IMR-90 (cell line): ENCODE measurements at regions not wholly inside any gene's neighbourhood (a gene's known extent, or its start where the extent isn't known, plus 50 kb on each side); places are given as distances from the start of the nearest gene placed in this dataset.

Experiments
- ATAC-seq: fragments of 200-7000 bp; cut with Tn5 transposase; 2 replicates; pipeline ENCODE4 v1.9.1; 2020; ENCODE audit warnings: low read depth, mild to moderate bottlenecking, moderate library complexity
- BruUV-seq: library from RNA; stranded (reverse); fragments of 400-500 nt; replicated peaks from 2 replicates; lab custom pipeline; 2021; lab: Mats Ljungman, UMichigan
- CTCF ChIA-PET: fragments of 300-600 bp; formaldehyde crosslinking; extraction: SDS; loops from one replicate; lab custom pipeline; 2021; ENCODE audit warnings: antibody characterized with exemption; lab: Yijun Ruan, JAX
- POLR2A ChIA-PET: fragments of 300-600 bp; sonication (Branson Sonifier 250); formaldehyde crosslinking; loops from one replicate; lab custom pipeline; 2022; ENCODE audit warnings: antibody characterized with exemption; ENCODE audit not compliant: unreplicated experiment; lab: Charles Lee
- DNase-seq: peaks from one replicate; pipeline ENCODE4 v3.0.0; 2013
- H2AFZ ChIP-seq: replicated peaks from 2 replicates; pipeline ENCODE3; 2013; ENCODE audit warnings: low read length, mild to moderate bottlenecking; ENCODE audit not compliant: poor library complexity
- H2AK5ac ChIP-seq: 2 replicates; pipeline ENCODE4 v1.6.1; 2013; ENCODE audit warnings: low read depth, low read length, inconsistent platforms
- H2AK9ac ChIP-seq: replicated peaks from 2 replicates; pipeline ENCODE3; 2013; ENCODE audit warnings: mild to moderate bottlenecking, low read depth, low read length, moderate library complexity; ENCODE audit not compliant: poor library complexity
- H2BK120ac ChIP-seq: 2 replicates; pipeline ENCODE4 v1.6.1; 2013; ENCODE audit warnings: low read depth, low read length, inconsistent platforms
- H2BK15ac ChIP-seq: 3 replicates; pipeline ENCODE4 v1.6.1; 2013; ENCODE audit warnings: low read depth, low read length, inconsistent platforms
- H2BK20ac ChIP-seq: 2 replicates; pipeline ENCODE4 v1.6.1; 2013; ENCODE audit warnings: low read depth, mild to moderate bottlenecking, inconsistent platforms, low read length, moderate library complexity
- H2BK5ac ChIP-seq: 2 replicates; pipeline ENCODE4 v1.6.1; 2013; ENCODE audit warnings: mild to moderate bottlenecking, low read depth, low read length, inconsistent platforms; ENCODE audit not compliant: poor library complexity, severe bottlenecking
- H3K14ac ChIP-seq: replicated peaks from 2 replicates; pipeline ENCODE4 v1.6.1; 2013; ENCODE audit warnings: low read depth, low read length, inconsistent platforms
- H3K18ac ChIP-seq: 2 replicates; pipeline ENCODE4 v1.6.1; 2013; ENCODE audit warnings: low read depth, low read length, control low read depth
- H3K23ac ChIP-seq: 2 replicates; pipeline ENCODE4 v1.6.1; 2013; ENCODE audit warnings: low read depth, low read length, inconsistent platforms
- H3K27ac ChIP-seq: 2 replicates; pipeline ENCODE4 v1.5.1; 2013; ENCODE audit warnings: mild to moderate bottlenecking, control low read depth, low read length; ENCODE audit not compliant: insufficient read depth
- H3K27me3 ChIP-seq: 2 replicates; pipeline ENCODE4 v1.6.1; 2013; ENCODE audit warnings: low read length; ENCODE audit not compliant: control insufficient read depth, insufficient read depth
- H3K36me3 ChIP-seq: 2 replicates; pipeline ENCODE4 v1.6.1; 2013; ENCODE audit warnings: low read length, mixed read lengths; ENCODE audit not compliant: control insufficient read depth, insufficient read depth
- H3K4ac ChIP-seq: 2 replicates; pipeline ENCODE4 v1.6.1; 2013; ENCODE audit warnings: low read depth, low read length, inconsistent platforms
- H3K4me1 ChIP-seq: 2 replicates; pipeline ENCODE4 v1.6.1; 2013; ENCODE audit warnings: low read length, mixed read lengths; ENCODE audit not compliant: control insufficient read depth, insufficient read depth
- H3K4me2 ChIP-seq: 2 replicates; pipeline ENCODE4 v1.6.1; 2013; ENCODE audit warnings: low read depth, mild to moderate bottlenecking, control low read depth, low read length, moderate library complexity
- H3K4me3 ChIP-seq: 2 replicates; pipeline ENCODE4 v1.5.1; 2013; ENCODE audit warnings: low read depth, mild to moderate bottlenecking, control low read depth, low read length, moderate library complexity; ENCODE audit not compliant: insufficient read depth
- H3K56ac ChIP-seq: 2 replicates; pipeline ENCODE4 v1.6.1; 2013; ENCODE audit warnings: low read length, inconsistent platforms; ENCODE audit not compliant: insufficient read depth; ENCODE audit errors: extremely low read depth
- H3K79me1 ChIP-seq, 2 experiments: 2 replicates each; pipeline ENCODE4 v1.6.1; 2013; ENCODE audit warnings: low read length in 2 of 2, inconsistent platforms in 1 of 2, low read depth in 1 of 2
- H3K9ac ChIP-seq: 2 replicates; pipeline ENCODE4 v1.6.1; 2013; ENCODE audit warnings: low read depth, low read length, control low read depth
- H3K9me1 ChIP-seq: 2 replicates; pipeline ENCODE4 v1.6.1; 2013; ENCODE audit warnings: low read length, inconsistent platforms; ENCODE audit not compliant: insufficient read depth
- H3K9me3 ChIP-seq: 2 replicates; pipeline ENCODE4 v1.6.1; 2013; ENCODE audit warnings: low read length; ENCODE audit not compliant: control insufficient read depth, insufficient read depth
- H4K20me1 ChIP-seq: 2 replicates; pipeline ENCODE4 v1.6.1; 2013; ENCODE audit warnings: low read length, inconsistent platforms; ENCODE audit not compliant: insufficient read depth
- H4K5ac ChIP-seq: 2 replicates; pipeline ENCODE4 v1.6.1; 2013; ENCODE audit warnings: mild to moderate bottlenecking, low read depth, low read length, control low read depth
- H4K8ac ChIP-seq, 2 experiments: 2 replicates each; pipeline ENCODE4 v1.6.1; 2013; ENCODE audit warnings: low read depth in 2 of 2, low read length in 2 of 2, control low read depth in 1 of 2, inconsistent platforms in 1 of 2
- H4K91ac ChIP-seq: 2 replicates; pipeline ENCODE4 v1.6.1; 2013; ENCODE audit warnings: low read depth, low read length, inconsistent platforms; ENCODE audit not compliant: insufficient read depth
- BHLHE40 ChIP-seq: fragments of 150-350 bp; IDR thresholded peaks from 2 replicates; pipeline ENCODE4 v1.6.1; 2016; ENCODE audit warnings: mild to moderate bottlenecking, low read depth, low read length
- CEBPB ChIP-seq: IDR thresholded peaks from 2 replicates; pipeline ENCODE4 v1.6.1; 2012; ENCODE audit warnings: low read depth, low read length, improper control_type of control experiment
- CHD1 ChIP-seq: IDR thresholded peaks from 2 replicates; pipeline ENCODE4 v1.6.1; 2012; ENCODE audit warnings: low read depth, low read length, improper control_type of control experiment
- ELK1 ChIP-seq: fragments of 150-350 bp; IDR thresholded peaks from 2 replicates; pipeline ENCODE4 v1.6.1; 2016; ENCODE audit warnings: low read depth, mild to moderate bottlenecking, low read length, moderate library complexity, borderline replicate concordance
- FOS ChIP-seq: fragments of 150-350 bp; IDR thresholded peaks from 2 replicates; pipeline ENCODE4 v1.6.1; 2016; ENCODE audit warnings: low read depth, low read length
- POLR2A ChIP-seq: IDR thresholded peaks from 2 replicates; pipeline ENCODE4 v1.6.1; 2012; ENCODE audit warnings: mild to moderate bottlenecking, low read depth, low read length
- RAD21 ChIP-seq: IDR thresholded peaks from 2 replicates; pipeline ENCODE4 v1.6.1; 2012; ENCODE audit warnings: low read length, improper control_type of control experiment
- RFX5 ChIP-seq: IDR thresholded peaks from 2 replicates; pipeline ENCODE4 v1.8.0; 2012; ENCODE audit warnings: low read depth, mild to moderate bottlenecking, low read length, moderate library complexity
- SMC3 ChIP-seq: fragments of 150-350 bp; IDR thresholded peaks from 2 replicates; pipeline ENCODE4 v1.6.1; 2016; ENCODE audit warnings: low read depth, mild to moderate bottlenecking, antibody characterized with exemption, low read length, moderate library complexity
- WGBS, 2 experiments: methylation state at CpG; one replicate each; pipeline versions ENCODE4 v1.1.5 to v1.1.7; 2013; ENCODE audit warnings: missing lambda C conversion rate in 2 of 2; ENCODE audit not compliant: insufficient read length in 1 of 2; ENCODE audit errors: extremely low coverage in 2 of 2; 5-methylcytosine and 5-hydroxymethylcytosine counted together
- dilution Hi-C: fragments of 300-500 bp; cut with HindIII; formaldehyde crosslinking; loops from one replicate; pipeline ENCODE4 v1.14.3; 2018; ENCODE audit warnings: low sequenced_read_pairs; ENCODE audit not compliant: unreplicated experiment
- in situ Hi-C: fragments of 300-500 bp; cut with MboI; formaldehyde crosslinking; loops from 3 replicates; pipeline ENCODE4 v1.14.3; 2019; ENCODE audit warnings: low sequenced_read_pairs, inconsistent platforms, mixed read lengths
- intact Hi-C: fragments of 100-400 bp; cut with micrococcal nuclease; formaldehyde crosslinking; loops from 2 replicates; pipeline ENCODE4 v1.10.0; 2022
- TF ChIP-seq, protein P1 (sequence below): conservative IDR thresholded peaks from 2 replicates; pipeline ENCODE4 v1.5.1; 2012; ENCODE audit warnings: mild to moderate bottlenecking, low read depth, low read length, improper control_type of control experiment
- TF ChIP-seq, protein P2 (sequence below): fragments of 150-350 bp; IDR thresholded peaks from 2 replicates; pipeline ENCODE4 v1.6.1; 2017; ENCODE audit warnings: mild to moderate bottlenecking, antibody characterized with exemption, low read length, low read depth

DNA sequence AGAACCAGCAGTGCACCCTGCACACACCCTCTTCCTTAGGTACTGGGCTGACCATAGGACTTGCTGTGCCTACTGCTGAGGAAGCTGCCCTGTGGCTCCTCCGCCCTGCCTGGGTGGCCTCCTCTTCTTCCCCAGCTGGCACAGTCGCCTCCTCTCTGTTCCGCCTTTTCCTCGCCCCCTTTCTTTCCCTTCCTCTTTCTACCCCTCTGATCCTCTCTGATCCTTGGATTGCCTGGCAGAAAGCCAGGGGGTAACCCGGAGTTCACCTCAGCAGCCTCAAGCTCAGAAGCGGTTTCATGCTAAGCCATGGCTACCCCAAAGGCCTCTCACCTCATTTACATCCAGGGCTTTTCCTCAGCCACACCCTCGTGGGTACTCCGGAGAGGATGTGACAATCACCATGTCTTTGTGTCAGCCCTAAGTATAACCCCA is 136.2 kb downstream of the SMIM20 start:
- CTCF ChIA-PET: no interaction called here
- WGBS, 2 experiments: 90% methylated on average over 4 of the region's 8 CpGs; no CpG with 5 or more reads in 1 of the 2 experiments

More for the DNA sequence above, 136.2 kb downstream of the SMIM20 start:
- H3K36me3 ChIP-seq: no peaks in the 10 kb centered on the region
- H4K8ac ChIP-seq: no peak overlapping the region
- H3K4me3 ChIP-seq: no peak overlapping the region
- peak overlapping the region; percentile 20; the same call in 1 of the 2 replicates for H3K18ac ChIP-seq
- H3K9me3 ChIP-seq: no peaks in the 10 kb centered on the region
- H3K23ac ChIP-seq: no peak overlapping the region
- ATAC-seq: no peak
- POLR2A ChIA-PET: no interaction called here
- H2AK5ac ChIP-seq: peak overlapping the region; percentile 94
- no peak overlapping the region for H3K56ac ChIP-seq
- H2BK15ac ChIP-seq: no peak overlapping the region
- no peak overlapping the region for H2AFZ ChIP-seq
- H3K4ac ChIP-seq: peak overlapping the region; percentile 97
- no peaks in the 10 kb centered on the region for H3K79me1 ChIP-seq
- dilution Hi-C loops: no loop called here
- H3K14ac ChIP-seq: no peak overlapping the region
- in situ Hi-C loops: no loop called here
- intact Hi-C loops: no loop called here
- H4K91ac ChIP-seq: 0 out of 2 replicates have a peak overlapping the region, but pooled peaks have one; percentile 93
- peaks cover 19% of the 10 kb centered on the region for H3K4me1 ChIP-seq
- TF ChIP-seq, protein P1, sequence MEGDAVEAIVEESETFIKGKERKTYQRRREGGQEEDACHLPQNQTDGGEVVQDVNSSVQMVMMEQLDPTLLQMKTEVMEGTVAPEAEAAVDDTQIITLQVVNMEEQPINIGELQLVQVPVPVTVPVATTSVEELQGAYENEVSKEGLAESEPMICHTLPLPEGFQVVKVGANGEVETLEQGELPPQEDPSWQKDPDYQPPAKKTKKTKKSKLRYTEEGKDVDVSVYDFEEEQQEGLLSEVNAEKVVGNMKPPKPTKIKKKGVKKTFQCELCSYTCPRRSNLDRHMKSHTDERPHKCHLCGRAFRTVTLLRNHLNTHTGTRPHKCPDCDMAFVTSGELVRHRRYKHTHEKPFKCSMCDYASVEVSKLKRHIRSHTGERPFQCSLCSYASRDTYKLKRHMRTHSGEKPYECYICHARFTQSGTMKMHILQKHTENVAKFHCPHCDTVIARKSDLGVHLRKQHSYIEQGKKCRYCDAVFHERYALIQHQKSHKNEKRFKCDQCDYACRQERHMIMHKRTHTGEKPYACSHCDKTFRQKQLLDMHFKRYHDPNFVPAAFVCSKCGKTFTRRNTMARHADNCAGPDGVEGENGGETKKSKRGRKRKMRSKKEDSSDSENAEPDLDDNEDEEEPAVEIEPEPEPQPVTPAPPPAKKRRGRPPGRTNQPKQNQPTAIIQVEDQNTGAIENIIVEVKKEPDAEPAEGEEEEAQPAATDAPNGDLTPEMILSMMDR: no peak
- no peak for TF ChIP-seq CEBPB
- TF ChIP-seq RAD21: no peak
- TF ChIP-seq SMC3: no peak
- TF ChIP-seq ELK1: no peak
- TF ChIP-seq, protein P2, sequence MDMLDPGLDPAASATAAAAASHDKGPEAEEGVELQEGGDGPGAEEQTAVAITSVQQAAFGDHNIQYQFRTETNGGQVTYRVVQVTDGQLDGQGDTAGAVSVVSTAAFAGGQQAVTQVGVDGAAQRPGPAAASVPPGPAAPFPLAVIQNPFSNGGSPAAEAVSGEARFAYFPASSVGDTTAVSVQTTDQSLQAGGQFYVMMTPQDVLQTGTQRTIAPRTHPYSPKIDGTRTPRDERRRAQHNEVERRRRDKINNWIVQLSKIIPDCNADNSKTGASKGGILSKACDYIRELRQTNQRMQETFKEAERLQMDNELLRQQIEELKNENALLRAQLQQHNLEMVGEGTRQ: no peak
- TF ChIP-seq FOS: no peak
- no peak for TF ChIP-seq CHD1
- TF ChIP-seq RFX5: no peak
- TF ChIP-seq BHLHE40: no peak
- TF ChIP-seq POLR2A: no peak
- no peak for DNase-seq
- peak overlapping the region; percentile 97 for H2BK120ac ChIP-seq
- no peak overlapping the region for H3K27ac ChIP-seq
- H2BK5ac ChIP-seq: peak overlapping the region; percentile 3
- BruUV-seq: no TSS peak
- H3K9ac ChIP-seq: no peak overlapping the region
- no peak overlapping the region for H3K4me2 ChIP-seq
- peak overlapping the region; percentile 24; the same call in 1 of the 2 replicates for H4K5ac ChIP-seq
- no peak overlapping the region for H2AK9ac ChIP-seq
- peaks cover 17% of the 10 kb centered on the region for H3K9me1 ChIP-seq
- peak overlapping the region; percentile 96; the same call in 1 of the 2 replicates for H2BK20ac ChIP-seq
- H4K20me1 ChIP-seq: no peaks in the 10 kb centered on the region
- no peaks in the 10 kb centered on the region for H3K27me3 ChIP-seq
